ENCODE measurements at regions not wholly inside any gene's neighbourhood (a gene's known extent, or its start where the extent isn't known, plus 50 kb on each side); places are given as distances from the start of the nearest gene placed in this dataset.

GRCh38 chr3:83251490-83251889, 1490.0 kb upstream of the GBE1 start:
- TF ChIP-seq CTCF (conservative IDR thresholded peaks at IDR 0.05; ENCODE audit: control insufficient read depth, insufficient read depth, low read depth, low read length), result no peak
- DNase-seq (ENCODE audit: low read depth), result no peak
- no peak overlapping the region for H3K4me3 ChIP-seq (ENCODE audit: control insufficient read depth, low read depth, low read length)

- no peak for DNase-seq (ENCODE audit: low read depth)
- no peak overlapping the region for H3K4me3 ChIP-seq (ENCODE audit: control insufficient read depth, low read depth, low read length)
- no peak for TF ChIP-seq CTCF (conservative IDR thresholded peaks at IDR 0.05; ENCODE audit: control insufficient read depth, insufficient read depth, low read depth, low read length)
These were observed 1489.2 kb upstream of the GBE1 start for GRCh38 chr3:83250613-83251012.

- no peak for DNase-seq (ENCODE audit: low read depth)
- no peak overlapping the region for H3K4me3 ChIP-seq (ENCODE audit: control insufficient read depth, low read depth, low read length)
- TF ChIP-seq CTCF (conservative IDR thresholded peaks at IDR 0.05; ENCODE audit: control insufficient read depth, insufficient read depth, low read depth, low read length), result no peak
These were observed 1487.0 kb upstream of the GBE1 start for GRCh38 chr3:83248454-83248853.

- DNase-seq (ENCODE audit: low read depth), result no peak
- TF ChIP-seq CTCF (conservative IDR thresholded peaks at IDR 0.05; ENCODE audit: control insufficient read depth, insufficient read depth, low read depth, low read length), result no peak
- no peak overlapping the region for H3K4me3 ChIP-seq (ENCODE audit: control insufficient read depth, low read depth, low read length)
These were observed 1473.9 kb upstream of the GBE1 start for GRCh38 chr3:83235180-83235814.

- TF ChIP-seq CTCF (conservative IDR thresholded peaks at IDR 0.05; ENCODE audit: control insufficient read depth, insufficient read depth, low read depth, low read length), result no peak
- H3K4me3 ChIP-seq (ENCODE audit: control insufficient read depth, low read depth, low read length), result no peak overlapping the region
- no peak for DNase-seq (ENCODE audit: low read depth)
These were observed 1472.3 kb upstream of the GBE1 start for GRCh38 chr3:83233715-83234114.

GRCh38 chr3:83230841-83231240, 1469.4 kb upstream of the GBE1 start:
- DNase-seq (ENCODE audit: low read depth), result no peak
- H3K4me3 ChIP-seq (ENCODE audit: control insufficient read depth, low read depth, low read length), result no peak overlapping the region
- TF ChIP-seq CTCF (conservative IDR thresholded peaks at IDR 0.05; ENCODE audit: control insufficient read depth, insufficient read depth, low read depth, low read length), result no peak

- no peak overlapping the region for H3K4me3 ChIP-seq (ENCODE audit: control insufficient read depth, low read depth, low read length)
- no peak for TF ChIP-seq CTCF (conservative IDR thresholded peaks at IDR 0.05; ENCODE audit: control insufficient read depth, insufficient read depth, low read depth, low read length)
- no peak for DNase-seq (ENCODE audit: low read depth)
These were observed 1468.9 kb upstream of the GBE1 start for GRCh38 chr3:83230376-83230775.

All from fibroblast of mammary gland (primary cell).